HG03575 (cell line): ENCODE measurements at regions not wholly inside any gene's neighbourhood (a gene's known extent, or its start where the extent isn't known, plus 50 kb on each side); places are given as distances from the start of the nearest gene placed in this dataset.
"Not testable (repeated sequence)": the region's sequence is repeated elsewhere in the genome, so short reads cannot be mapped to it uniquely, and the experiment has no call there.

Source experiments
- ATAC-seq: cut with Tn5 transposase; IDR thresholded peaks from one replicate; pipeline ENCODE4 v1.9.1; 2021; ENCODE audit not compliant: unreplicated experiment, insufficient number of reproducible peaks, low FRiP score; ENCODE audit errors: extremely low read depth

DNA sequence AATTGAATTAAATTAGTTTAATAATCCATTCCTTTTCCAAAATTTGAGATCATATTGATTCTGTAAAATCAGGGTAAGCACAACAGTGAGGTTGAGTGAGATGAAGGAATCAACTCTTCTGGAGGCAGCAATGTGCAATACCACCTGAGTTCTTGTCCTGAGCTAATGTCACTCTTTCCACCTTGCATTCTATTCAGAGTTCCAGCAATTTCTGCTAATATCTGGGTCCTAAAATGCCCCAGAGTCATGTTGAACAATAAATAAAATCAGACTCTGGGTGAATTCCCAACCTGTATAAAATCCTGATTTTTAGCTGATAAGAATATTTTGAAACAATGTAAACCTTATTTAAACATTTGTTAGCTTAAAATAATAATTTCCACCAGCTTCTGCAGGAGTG is 590.8 kb upstream of the ADGRB3 start:
- ATAC-seq, result no peak

GRCh38 chr6:68043122-68043398 is 592.0 kb upstream of the ADGRB3 start:
- no peak for ATAC-seq

DNA sequence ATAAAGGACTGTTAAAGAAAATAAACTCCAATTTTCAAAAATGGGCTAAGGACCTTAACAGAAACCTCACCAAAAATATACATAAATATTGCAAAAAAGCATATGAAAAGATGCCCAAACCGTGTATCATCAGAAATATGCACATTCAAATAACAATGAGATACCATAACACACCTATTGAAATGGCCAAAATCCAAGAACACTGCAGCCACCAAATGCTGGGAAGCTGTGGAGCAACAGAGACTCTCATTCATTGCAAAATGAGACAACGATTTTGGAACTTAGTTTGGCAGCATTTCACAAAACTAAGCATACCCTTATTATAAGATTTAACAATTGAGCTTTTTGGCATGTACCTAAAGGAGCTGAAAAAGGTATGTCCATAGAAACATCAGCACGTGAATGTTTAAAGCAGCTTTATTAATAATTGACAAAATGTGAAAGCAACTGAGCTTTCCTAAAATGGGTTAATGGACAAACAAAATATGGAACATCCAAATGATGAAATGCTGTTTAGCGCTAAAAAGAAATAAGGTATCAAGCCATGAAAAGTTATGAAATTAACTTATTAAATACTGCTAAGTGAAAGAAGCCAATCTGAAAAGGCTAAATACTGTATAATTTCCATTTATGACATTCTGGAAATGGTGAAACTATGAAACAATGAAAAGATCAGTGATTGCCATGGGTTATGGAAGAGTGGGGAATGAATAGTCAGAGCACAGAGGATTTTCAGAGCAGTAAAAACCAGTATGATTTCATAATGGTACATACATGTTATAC is 592.6 kb upstream of the ADGRB3 start:
- ATAC-seq, result no peak

DNA sequence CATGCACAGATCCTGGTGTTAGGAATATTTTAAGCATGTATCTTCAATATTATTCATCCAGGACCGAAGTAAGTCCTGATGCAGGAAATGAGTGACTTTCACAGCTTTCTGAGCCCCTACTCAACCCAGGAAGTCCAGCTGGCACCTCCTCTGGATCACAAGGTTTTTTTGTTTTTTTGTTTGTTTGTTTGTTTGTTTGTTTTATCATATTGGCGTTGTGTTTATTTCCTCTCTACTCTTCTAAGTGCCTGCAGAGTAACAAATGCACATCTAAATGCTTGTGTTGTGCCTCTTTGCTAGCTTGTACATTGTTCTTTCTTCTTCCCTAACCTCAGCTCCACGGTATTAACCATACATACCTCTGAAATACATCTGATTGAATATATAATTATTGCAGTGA is 594.3 kb upstream of the ADGRB3 start:
- ATAC-seq, result no peak

- no peak for ATAC-seq
Observed at GRCh38 chr6:68040312-68040778, 594.7 kb upstream of the ADGRB3 start.

- ATAC-seq, result no peak
Observed at GRCh38 chr6:68039641-68040311, 595.3 kb upstream of the ADGRB3 start.

DNA sequence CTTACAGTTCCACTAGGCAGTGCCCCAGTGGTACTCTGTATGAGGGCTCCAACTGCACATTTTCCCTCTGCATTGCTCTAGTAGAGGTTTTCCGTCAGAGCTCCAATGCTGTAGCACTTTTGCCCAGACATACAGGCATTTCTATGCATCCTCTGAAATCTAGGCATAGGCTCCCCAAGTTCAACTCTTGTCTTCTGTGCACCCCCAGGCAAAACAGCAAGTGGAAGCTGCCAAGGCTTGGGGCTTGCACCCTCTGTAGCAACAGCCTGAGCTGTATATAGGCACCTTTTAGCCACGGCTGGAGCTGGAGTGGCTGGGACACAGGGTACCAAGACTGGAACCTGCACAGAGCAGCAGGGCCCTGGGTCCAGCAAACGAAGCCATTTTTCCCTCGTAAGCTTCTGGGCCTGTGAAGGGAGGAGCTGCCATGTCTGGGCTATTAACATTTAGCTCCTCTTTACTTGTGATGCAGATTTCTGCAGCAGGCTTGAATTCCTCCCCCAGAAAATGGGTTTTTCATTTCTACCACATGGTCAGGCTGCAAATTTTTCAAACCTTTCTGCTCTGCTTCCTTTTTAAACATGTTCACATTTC is 596.2 kb upstream of the ADGRB3 start:
- ATAC-seq, result no peak

GRCh38 chr6:68032217-68032616 is 602.9 kb upstream of the ADGRB3 start:
- ATAC-seq, result no peak

DNA sequence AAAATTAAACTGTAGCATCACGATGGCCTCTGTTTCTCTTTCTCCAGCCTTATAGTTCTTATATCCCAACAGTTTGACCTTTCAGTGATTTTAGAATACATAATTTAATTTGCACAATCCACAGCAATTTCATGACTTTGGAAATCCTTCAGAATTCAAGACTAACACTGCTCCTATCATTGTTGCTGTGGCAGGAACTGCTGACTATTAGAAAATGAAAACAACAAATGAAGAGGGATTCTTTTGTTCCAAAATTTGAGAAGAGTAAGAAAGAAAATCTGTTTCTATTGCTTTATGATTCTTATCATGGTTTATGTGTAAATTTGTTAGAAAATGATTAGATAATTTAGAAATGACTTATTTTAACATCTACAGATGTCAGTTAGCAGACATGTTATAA is 604.0 kb upstream of the ADGRB3 start:
- no peak for ATAC-seq

DNA sequence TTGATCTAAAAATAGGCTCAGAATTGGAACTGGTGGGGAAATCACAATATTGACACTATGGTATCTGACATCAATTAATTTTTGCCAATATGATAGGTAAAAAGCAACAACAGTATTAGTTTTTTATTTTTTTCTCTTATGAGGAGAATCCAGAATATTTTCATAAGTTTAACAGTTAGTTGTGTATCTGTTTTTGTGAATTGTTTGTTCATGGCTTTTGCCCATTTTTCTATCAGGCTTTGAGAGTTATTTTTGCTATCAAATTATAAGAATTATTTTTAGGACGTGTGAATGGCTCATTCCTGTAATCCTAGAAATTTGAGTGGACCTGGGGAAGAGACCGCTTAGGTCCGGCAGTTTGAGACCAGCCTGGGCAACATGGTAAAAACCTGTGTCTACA is 608.6 kb upstream of the ADGRB3 start:
- ATAC-seq, result no peak

GRCh38 chr6:68025764-68026163 is 609.3 kb upstream of the ADGRB3 start:
- no peak for ATAC-seq

DNA sequence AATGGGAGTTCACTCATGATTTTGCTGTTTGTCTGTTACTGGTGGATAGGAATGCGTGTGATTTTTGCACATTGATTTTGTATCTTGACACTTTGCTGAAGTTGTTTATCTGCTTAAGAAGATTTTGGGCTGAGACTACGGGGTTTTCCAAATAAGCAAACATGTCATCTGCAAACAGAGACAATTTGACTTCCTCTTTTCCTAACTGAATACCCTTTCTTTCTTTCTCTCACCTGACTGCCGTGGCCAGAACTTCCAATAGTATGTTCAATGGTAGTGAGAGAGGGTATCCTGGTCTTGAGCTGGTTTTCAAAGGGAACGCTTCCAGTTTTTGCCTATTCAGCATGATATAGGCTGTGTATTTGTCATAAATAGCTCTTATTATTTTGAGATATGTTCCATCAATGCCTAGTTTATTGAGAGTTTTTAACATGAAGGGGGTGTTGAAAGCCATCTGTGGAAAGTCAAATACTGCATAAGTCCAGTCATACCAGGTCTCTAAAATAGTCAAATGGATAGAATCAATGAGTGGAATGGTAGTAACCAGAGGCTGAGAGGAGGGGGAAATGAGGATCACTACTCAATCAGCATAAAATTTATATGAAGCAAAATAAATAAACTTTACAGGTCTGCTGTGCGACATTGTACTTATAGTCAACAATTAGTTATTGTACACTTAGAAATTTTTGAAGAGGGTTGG is 610.4 kb upstream of the ADGRB3 start:
- no peak for ATAC-seq

DNA sequence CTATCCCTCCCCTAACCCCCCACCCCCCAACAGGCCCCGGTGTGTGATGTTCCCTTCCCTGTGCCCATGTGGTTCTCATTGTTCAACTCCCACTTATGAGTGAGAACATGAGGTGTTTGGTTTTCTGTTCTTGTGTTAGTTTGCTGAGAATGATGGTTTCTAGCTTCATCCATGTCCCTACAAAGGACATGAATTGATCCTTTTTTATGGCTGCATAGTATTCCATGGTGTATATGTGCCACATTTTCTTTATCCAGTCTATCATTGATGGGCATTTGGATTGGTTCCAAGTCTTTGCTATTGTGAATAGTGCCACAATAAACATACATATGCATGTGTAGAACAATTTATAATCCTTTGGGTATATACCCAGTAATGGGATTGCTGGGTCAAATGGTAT is 612.1 kb upstream of the ADGRB3 start:
- ATAC-seq, result not testable (repeated sequence)

DNA sequence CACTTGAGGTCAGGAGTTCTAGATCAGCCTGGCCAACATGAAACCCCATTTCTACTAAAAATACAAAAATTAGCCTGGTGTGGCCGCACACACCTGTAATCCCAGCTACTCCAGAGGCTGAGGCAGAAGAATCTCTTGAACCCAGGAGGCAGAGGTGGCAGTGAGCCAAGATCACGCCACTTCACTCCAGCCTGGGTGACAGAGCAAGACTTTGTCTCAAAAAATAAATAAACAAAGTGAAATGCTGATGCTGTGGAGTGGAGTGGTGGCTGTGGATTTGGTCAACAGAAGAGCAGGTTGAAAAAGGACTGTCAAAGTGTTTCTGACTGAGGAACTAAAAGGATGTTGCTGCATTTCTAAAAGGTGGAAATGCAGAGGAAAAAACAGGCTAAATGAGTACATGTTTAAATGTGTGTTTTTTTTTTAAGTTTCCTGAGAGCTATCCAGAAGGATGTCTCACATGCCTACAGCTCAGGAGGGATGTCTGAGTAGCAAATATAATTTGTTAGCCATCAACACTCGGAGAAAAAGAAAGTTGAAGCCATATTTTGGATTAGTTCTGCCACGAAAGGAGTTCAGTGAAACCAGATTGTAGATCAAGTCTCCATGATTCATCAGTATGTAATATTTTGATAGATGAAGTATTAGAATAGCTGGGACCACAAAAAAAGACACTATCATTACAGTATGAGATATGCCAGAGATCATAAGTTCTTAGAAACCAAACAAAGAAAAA is 621.1 kb upstream of the ADGRB3 start:
- no peak for ATAC-seq

DNA sequence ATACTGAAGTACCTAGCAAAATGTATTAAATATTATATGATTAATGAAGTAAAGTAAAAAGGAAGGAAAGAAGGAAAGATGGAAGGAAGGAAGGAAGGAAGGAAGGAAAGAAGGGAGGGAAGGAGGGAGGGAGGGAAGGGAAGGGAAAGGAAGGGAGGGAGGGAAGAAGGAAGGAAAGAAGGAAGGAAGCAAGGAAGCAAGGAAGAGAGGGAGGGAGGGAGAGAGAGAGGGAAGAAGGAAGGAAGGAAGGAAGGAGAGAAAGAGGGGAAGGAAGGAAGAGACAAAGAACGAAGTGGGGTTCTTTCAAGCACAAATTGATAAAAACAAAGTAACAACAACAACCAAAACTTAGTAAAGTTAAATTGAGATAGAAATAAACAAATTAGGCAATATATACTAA is 622.3 kb upstream of the ADGRB3 start:
- ATAC-seq, result no peak

DNA sequence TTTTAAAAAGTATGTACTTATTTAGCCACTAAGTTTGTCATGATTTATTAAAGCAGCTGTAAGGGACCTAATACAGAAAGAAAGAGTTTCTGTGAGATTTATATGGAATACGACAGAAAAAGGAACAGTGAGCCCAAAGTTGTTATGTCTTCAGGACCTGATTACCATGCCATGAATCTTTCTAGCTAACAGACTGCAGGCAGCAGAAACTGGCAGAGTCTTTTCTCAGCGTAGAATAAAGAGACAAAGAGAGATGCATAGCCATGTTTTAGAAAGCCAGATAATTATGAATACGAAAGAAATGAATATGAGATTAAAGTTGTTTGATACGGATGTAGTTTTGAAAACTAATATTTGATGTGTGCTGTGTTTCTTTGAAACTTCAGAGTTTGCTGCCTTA is 624.1 kb upstream of the ADGRB3 start:
- ATAC-seq, result no peak

DNA sequence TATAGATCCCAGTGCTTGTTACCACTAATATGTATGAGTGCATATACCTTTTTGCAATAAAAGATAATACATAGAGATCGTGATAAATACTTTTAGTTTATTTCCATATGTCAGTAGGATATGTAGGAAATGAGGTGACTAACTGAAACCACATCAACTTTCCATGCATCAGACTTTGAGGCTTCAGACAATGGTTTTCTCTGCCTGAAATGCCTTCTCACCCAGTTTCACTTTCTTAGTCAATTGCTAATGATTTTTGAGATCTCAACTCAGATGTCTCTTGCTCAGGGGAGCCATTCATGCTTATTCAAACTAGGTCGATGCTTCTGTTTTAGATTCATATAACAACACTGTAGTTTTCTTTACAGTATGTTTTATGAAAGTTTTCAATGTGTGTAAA is 626.6 kb upstream of the ADGRB3 start:
- ATAC-seq, result no peak

DNA sequence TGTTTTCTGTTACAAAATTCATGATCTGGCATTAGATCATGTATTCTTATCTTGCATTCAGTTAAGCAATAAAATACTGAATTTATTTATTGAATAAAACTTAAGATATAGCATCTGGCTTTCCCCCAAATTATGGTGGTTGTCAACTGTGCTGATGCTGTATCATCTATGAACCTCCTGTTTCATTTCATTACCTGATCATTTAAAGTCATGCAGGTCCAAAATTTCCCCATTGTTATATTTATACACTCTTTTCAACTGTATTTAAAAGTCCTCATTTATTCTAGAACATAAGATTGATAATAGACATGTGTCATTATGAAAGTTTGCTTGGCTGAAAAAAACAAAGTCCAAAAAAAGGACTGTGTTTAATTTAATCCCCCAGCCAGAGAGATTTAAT is 627.4 kb upstream of the ADGRB3 start:
- no peak for ATAC-seq

- ATAC-seq, result no peak
Observed at GRCh38 chr6:67986694-67987232, 648.3 kb upstream of the ADGRB3 start.
